GM23248 (cell line): ENCODE measurements at regions not wholly inside any gene's neighbourhood (a gene's known extent, or its start where the extent isn't known, plus 50 kb on each side); places are given as distances from the start of the nearest gene placed in this dataset.

ENCODE experiments used
- DNase-seq: peaks from one replicate; pipeline ENCODE4 v3.0.0-alpha.2; 2015
- H2AFZ ChIP-seq: fragments of 200-600 bp; sonication (generic); 2 replicates; pipeline ENCODE4 v1.6.1; 2016; ENCODE audit warnings: antibody characterized with exemption
- H3F3A ChIP-seq: fragments of 200-600 bp; sonication (generic); 2 replicates; pipeline ENCODE4 v1.6.1; 2016; ENCODE audit warnings: mild to moderate bottlenecking, antibody characterized with exemption, mixed run types; ENCODE audit not compliant: insufficient read depth
- H3K27ac ChIP-seq: fragments of 200-600 bp; sonication (generic); 2 replicates; pipeline ENCODE4 v1.5.1; 2016; ENCODE audit warnings: mild to moderate bottlenecking
- H3K27me3 ChIP-seq: fragments of 200-600 bp; sonication (generic); replicated peaks from 2 replicates; pipeline ENCODE4 v1.6.1; 2016; ENCODE audit warnings: mild to moderate bottlenecking; ENCODE audit not compliant: insufficient read depth
- H3K36me3 ChIP-seq: fragments of 200-600 bp; sonication (generic); 2 replicates; pipeline ENCODE4 v1.6.1; 2016; ENCODE audit warnings: low read depth, mild to moderate bottlenecking
- H3K4me1 ChIP-seq: fragments of 200-600 bp; sonication (generic); 2 replicates; pipeline ENCODE4 v1.6.1; 2016; ENCODE audit warnings: mild to moderate bottlenecking; ENCODE audit not compliant: insufficient read depth
- H3K4me2 ChIP-seq: fragments of 200-600 bp; sonication (generic); one replicate; pipeline ENCODE4 v1.6.1; 2016; ENCODE audit warnings: mild to moderate bottlenecking; ENCODE audit not compliant: unreplicated experiment
- H3K4me3 ChIP-seq: fragments of 200-600 bp; sonication (generic); 2 replicates; pipeline ENCODE4 v1.5.1; 2016; ENCODE audit warnings: mild to moderate bottlenecking
- H3K79me2 ChIP-seq: fragments of 200-600 bp; sonication (generic); 2 replicates; pipeline ENCODE4 v1.6.1; 2016; ENCODE audit warnings: mild to moderate bottlenecking; ENCODE audit not compliant: insufficient read depth
- H3K9ac ChIP-seq: fragments of 200-600 bp; sonication (generic); 2 replicates; pipeline ENCODE4 v1.6.1; 2016; ENCODE audit warnings: mild to moderate bottlenecking
- H3K9me2 ChIP-seq: fragments of 200-600 bp; sonication (generic); 2 replicates; pipeline ENCODE4 v1.6.1; 2016; ENCODE audit warnings: mixed run types, mild to moderate bottlenecking, moderate library complexity; ENCODE audit not compliant: insufficient read depth
- H3K9me3 ChIP-seq: fragments of 200-600 bp; sonication (generic); one replicate; pipeline ENCODE4 v1.6.1; 2017; ENCODE audit warnings: low read depth
- H4K20me1 ChIP-seq: fragments of 200-600 bp; sonication (generic); 2 replicates; pipeline ENCODE4 v1.6.0; 2016; ENCODE audit not compliant: insufficient read depth
- EZH2 ChIP-seq: fragments of 200-600 bp; sonication (generic); IDR thresholded peaks from 2 replicates; pipeline ENCODE4 v1.6.1; 2018; ENCODE audit warnings: antibody characterized with exemption, mild to moderate bottlenecking; ENCODE audit not compliant: insufficient read depth, poor library complexity, severe bottlenecking
- EZH2phosphoT487 ChIP-seq: fragments of 200-600 bp; sonication (generic); IDR thresholded peaks from 2 replicates; pipeline ENCODE4 v1.6.1; 2018; ENCODE audit warnings: antibody characterized with exemption, moderate library complexity, mild to moderate bottlenecking, low read depth; ENCODE audit not compliant: insufficient read depth
- WGBS, 2 experiments: methylation state at CpG; one replicate each; pipeline ENCODE4 v1.1.6; 2015 to 2017; ENCODE audit warnings: low lambda C conversion rate in 2 of 2, low coverage in 1 of 2; ENCODE audit errors: missing lambda C conversion rate in 2 of 2; 5-methylcytosine and 5-hydroxymethylcytosine counted together
- in situ Hi-C: fragments of 300-500 bp; cut with MboI; formaldehyde crosslinking; loops from 2 replicates; pipeline ENCODE4 v1.15.0; 2020

DNA sequence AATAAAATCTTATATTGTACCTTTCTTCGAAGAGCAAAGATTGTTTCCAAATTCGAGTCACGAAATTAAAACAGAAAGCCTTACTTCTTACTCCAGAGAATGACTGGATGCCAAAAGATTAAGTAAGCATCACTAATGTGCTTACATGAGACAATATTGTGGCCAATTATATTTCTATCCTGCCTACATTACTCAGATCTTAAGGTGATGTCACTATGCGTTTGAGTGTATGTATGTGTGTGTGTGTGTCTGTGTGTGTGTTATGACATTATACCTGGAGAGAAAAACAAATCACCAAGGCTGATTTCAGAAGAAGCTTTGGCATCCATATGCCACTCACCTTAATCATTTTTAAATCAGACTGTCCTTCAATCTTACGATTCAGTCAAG is 556.3 kb downstream of the PPARGC1A start:
- Histone ChIP-seq H3K9me2 (no peaks in the 10 kb centered on the region), H2AFZ (no peak overlapping the region), H3K9ac (no peak overlapping the region), H3K4me2 (no peak overlapping the region), H3K4me3 (no peak overlapping the region), H3K79me2 (no peaks in the 10 kb centered on the region), H4K20me1 (no peaks in the 10 kb centered on the region), H3F3A (no peaks in the 10 kb centered on the region), H3K27me3 (no peaks in the 10 kb centered on the region), H3K27ac (no peak overlapping the region), H3K9me3 (no peaks in the 10 kb centered on the region), H3K36me3 (no peaks in the 10 kb centered on the region), H3K4me1 (no peaks in the 10 kb centered on the region)
- no peak for DNase-seq
- in situ Hi-C loops: no loop called here
- TF ChIP-seq EZH2 (no peak), EZH2phosphoT487 (no peak)
- WGBS, 2 experiments: 57 to 66% methylated on average over 5 of the region's 5 CpGs

GRCh38 chr4:23332313-23332712 is 557.5 kb downstream of the PPARGC1A start:
- H3K36me3 ChIP-seq: no peaks in the 10 kb centered on the region
- H3K4me1 ChIP-seq: no peaks in the 10 kb centered on the region
- TF ChIP-seq EZH2phosphoT487 (no peak), EZH2 (no peak)
- no peaks in the 10 kb centered on the region for H3K9me2 ChIP-seq
- no peak overlapping the region for H3K4me3 ChIP-seq
- no peak for DNase-seq
- H3K27me3 ChIP-seq: no peaks in the 10 kb centered on the region
- no peaks in the 10 kb centered on the region for H3K79me2 ChIP-seq
- no peak overlapping the region for H3K9ac ChIP-seq
- no peaks in the 10 kb centered on the region for H3K9me3 ChIP-seq
- H3F3A ChIP-seq: no peaks in the 10 kb centered on the region
- H4K20me1 ChIP-seq: no peaks in the 10 kb centered on the region
- no peak overlapping the region for H3K27ac ChIP-seq
- H2AFZ ChIP-seq: no peak overlapping the region
- H3K4me2 ChIP-seq: no peak overlapping the region
- 25 to 33% methylated on average over 2 of the region's 2 CpGs for WGBS, 2 experiments
- in situ Hi-C loops: no loop called here

GRCh38 chr4:23327120-23327519 is 562.7 kb downstream of the PPARGC1A start:
- Histone ChIP-seq H3F3A (no peaks in the 10 kb centered on the region), H3K9ac (no peak overlapping the region), H3K4me1 (no peaks in the 10 kb centered on the region), H3K9me3 (no peaks in the 10 kb centered on the region), H4K20me1 (no peaks in the 10 kb centered on the region), H3K9me2 (no peaks in the 10 kb centered on the region), H2AFZ (no peak overlapping the region), H3K79me2 (no peaks in the 10 kb centered on the region), H3K4me2 (no peak overlapping the region), H3K36me3 (no peaks in the 10 kb centered on the region), H3K4me3 (no peak overlapping the region), H3K27me3 (no peaks in the 10 kb centered on the region), H3K27ac (no peak overlapping the region)
- TF ChIP-seq EZH2 (no peak), EZH2phosphoT487 (no peak)
- WGBS, 2 experiments: 21 to 24% methylated on average over 1 of the region's 1 CpG
- in situ Hi-C loops: no loop called here
- DNase-seq: no peak

GRCh38 chr4:23324021-23324690 is 565.7 kb downstream of the PPARGC1A start:
- H3K9me2 ChIP-seq: no peaks in the 10 kb centered on the region
- in situ Hi-C loops: no loop called here
- H3K4me3 ChIP-seq: no peak overlapping the region
- no peak for DNase-seq
- TF ChIP-seq EZH2phosphoT487 (no peak), EZH2 (no peak)
- no peak overlapping the region for H3K4me2 ChIP-seq
- no peak overlapping the region for H2AFZ ChIP-seq
- no peaks in the 10 kb centered on the region for H4K20me1 ChIP-seq
- no peaks in the 10 kb centered on the region for H3K27me3 ChIP-seq
- no peak overlapping the region for H3K27ac ChIP-seq
- no peaks in the 10 kb centered on the region for H3F3A ChIP-seq
- no peaks in the 10 kb centered on the region for H3K9me3 ChIP-seq
- H3K9ac ChIP-seq: no peak overlapping the region
- no peaks in the 10 kb centered on the region for H3K36me3 ChIP-seq
- H3K79me2 ChIP-seq: no peaks in the 10 kb centered on the region
- WGBS, 2 experiments: 9 to 10% methylated on average over 3 of the region's 3 CpGs
- no peaks in the 10 kb centered on the region for H3K4me1 ChIP-seq

GRCh38 chr4:23323436-23323835 is 566.4 kb downstream of the PPARGC1A start:
- no peaks in the 10 kb centered on the region for H4K20me1 ChIP-seq
- no peak overlapping the region for H3K4me2 ChIP-seq
- H3K27ac ChIP-seq: no peak overlapping the region
- no peaks in the 10 kb centered on the region for H3K27me3 ChIP-seq
- H3K9me3 ChIP-seq: no peaks in the 10 kb centered on the region
- no peaks in the 10 kb centered on the region for H3K9me2 ChIP-seq
- no peaks in the 10 kb centered on the region for H3F3A ChIP-seq
- no peak for DNase-seq
- in situ Hi-C loops: no loop called here
- no peaks in the 10 kb centered on the region for H3K4me1 ChIP-seq
- H3K4me3 ChIP-seq: no peak overlapping the region
- no peak overlapping the region for H3K9ac ChIP-seq
- H3K79me2 ChIP-seq: no peaks in the 10 kb centered on the region
- TF ChIP-seq EZH2phosphoT487: no peak
- WGBS, 2 experiments: 44 to 61% methylated on average over 1 of the region's 1 CpG
- H3K36me3 ChIP-seq: no peaks in the 10 kb centered on the region
- H2AFZ ChIP-seq: no peak overlapping the region
